CD4-positive, alpha-beta T cell treated with Interleukin-12 subunit alpha and Interleukin-12 subunit beta, for 1 hour (primary cell): ENCODE measurements at regions not wholly inside any gene's neighbourhood (a gene's known extent, or its start where the extent isn't known, plus 50 kb on each side); places are given as distances from the start of the nearest gene placed in this dataset.
"Not testable (repeated sequence)": the region's sequence is repeated elsewhere in the genome, so short reads cannot be mapped to it uniquely, and the experiment has no call there.

ENCODE experiments used
- DNase-seq: peaks from one replicate; pipeline ENCODE4 v3.0.0-alpha.2; 2020

GRCh38 chr3:150149651-150150051 is 179.0 kb upstream of the PFN2 start:
- DNase-seq: no peak

- no peak for DNase-seq
Observed at GRCh38 chr3:150148227-150148626, 177.5 kb upstream of the PFN2 start.

- no peak for DNase-seq
Observed at GRCh38 chr3:150147776-150148175, 177.1 kb upstream of the PFN2 start.

DNA sequence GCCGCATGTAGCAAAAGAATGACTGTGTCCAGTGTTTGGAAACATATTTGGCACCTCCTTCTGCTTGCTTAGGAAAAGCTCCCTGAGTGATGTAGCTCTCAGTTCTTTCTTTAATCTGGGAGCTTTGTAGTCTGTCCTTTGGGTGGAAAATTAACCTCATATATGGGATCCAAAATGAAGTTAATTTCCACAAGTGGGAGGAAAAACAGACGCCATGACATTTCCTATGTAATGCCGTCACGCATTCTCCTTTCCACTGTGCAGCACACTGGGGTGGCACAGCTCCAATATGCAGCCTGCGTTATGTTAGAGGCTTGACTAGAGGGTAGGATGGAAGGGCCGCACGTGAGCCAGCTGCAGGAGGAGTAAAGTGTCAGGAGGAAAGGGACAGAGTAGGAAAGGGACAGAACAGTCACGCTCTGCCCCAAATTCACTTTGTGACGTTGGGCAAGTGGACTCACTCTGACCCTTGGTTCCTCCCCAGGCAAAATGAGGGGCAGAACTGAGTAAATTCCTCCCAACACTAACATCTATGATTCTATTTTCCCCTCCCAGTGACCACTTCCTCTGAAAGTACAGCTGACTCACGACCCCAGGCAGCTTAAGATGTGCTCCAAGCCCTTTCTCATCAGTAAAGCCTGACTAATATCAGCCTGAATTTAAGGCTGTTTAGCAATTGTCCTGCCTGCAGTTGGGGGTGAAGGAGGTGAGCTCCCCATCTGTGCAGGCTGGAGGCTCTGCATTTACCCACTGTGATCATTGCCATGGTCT is 176.5 kb upstream of the PFN2 start:
- no peak for DNase-seq

DNA sequence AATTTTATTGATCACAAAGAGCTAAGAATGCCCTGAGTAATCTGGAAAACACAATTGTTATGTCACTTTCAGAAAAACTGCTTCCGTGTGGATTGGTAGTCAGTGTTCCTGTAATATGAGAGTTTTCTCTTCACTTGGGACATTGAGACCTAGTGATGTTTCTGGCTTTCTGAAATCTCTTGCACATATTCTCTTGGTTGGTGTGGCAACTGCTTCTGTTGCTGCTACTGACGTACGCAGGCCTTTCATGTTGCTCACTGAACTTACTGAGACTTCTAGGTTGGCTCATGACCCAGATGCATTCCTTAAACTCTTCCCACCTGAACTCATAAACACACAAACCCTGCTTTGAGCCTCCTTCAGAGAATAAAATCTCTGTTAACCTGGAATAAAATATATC is 175.0 kb upstream of the PFN2 start:
- DNase-seq: no peak

DNA sequence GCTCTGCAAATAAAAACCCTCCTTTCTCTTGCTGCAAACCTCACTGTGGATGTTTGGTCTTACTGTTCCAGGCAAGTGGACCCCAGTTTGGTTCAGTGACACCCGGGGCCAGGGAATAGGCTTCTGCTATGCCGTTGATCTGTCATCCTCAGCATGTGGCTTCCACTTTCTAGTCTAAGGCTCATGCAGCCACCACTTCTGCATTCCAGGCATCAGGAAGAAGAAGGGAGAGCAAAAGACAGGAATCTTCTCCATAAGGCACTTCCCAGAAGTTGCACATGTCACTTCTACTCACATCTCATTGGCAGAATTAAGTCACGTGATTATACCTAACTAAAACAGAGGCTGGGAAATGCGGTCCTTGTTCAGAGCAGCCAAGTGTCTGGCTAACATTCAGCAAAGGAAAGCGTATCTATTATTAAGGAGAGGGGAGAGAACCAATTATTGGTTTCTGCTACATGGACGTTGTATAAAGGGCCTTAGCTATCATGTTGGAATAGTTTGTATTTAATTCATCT is 173.6 kb upstream of the PFN2 start:
- DNase-seq: no peak

DNA sequence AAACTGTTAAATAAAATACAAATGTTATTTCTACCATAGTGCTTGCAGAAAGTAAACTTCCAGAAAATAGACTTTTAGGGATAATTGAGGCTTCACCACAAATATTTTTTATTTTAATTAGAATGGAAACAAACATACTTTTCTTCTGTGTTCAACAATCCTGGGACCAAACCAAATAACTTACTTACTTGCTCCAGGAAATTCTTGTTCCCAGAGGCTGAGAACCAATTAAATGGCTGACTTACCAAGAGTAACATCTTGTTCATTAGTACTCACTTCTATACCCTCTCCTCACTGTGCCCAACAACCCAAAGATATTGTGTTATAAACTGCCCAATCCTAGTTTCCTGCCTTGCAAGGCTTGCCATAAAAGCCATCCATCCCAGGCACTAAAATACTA is 172.2 kb upstream of the PFN2 start:
- no peak for DNase-seq

DNA sequence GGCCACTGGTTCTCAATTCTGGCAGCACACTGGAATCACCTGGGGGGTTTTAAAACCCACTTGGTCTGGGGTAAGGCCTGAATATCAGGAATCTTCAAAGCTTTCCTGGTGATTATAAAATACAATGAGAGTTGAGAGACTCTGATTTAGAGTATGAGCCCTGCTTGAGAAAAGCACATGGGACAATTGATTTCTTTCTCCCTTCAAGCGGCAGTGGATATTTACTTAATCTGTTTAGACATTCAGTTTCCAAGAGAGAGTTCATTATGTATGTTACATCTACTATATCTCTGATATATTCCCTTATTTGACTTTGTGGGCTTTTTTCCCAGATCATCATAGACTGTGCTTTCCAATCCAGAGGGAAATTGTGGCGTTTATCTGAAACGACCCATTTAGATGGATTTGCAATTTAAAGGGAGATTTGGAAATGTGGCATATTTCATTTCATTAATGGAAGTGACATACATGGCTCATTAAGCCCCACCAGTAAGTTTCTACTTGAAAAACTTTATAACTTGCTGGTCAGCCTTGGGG is 171.2 kb upstream of the PFN2 start:
- DNase-seq: no peak

- no peak for DNase-seq
Observed at GRCh38 chr3:150140614-150141321, 170.1 kb upstream of the PFN2 start.

DNA sequence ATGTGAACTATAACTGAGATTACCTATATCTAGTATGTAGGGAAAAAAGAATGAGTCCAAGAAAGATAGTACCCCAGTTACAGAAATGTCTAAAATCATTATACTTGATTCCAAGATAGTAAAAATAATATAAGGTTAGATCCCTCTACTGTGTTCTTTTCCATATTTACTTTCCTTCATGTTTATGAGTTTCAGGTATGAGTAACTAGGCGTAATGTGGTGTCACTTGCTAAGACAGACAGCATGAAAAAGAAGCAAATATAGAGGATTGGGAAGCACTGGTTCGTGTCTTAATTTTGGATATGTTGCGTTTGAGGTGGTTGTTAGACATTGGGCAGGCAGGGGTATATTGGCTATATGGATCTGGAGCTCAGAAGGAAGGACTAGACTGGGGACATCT is 168.1 kb upstream of the PFN2 start:
- DNase-seq: no peak

DNA sequence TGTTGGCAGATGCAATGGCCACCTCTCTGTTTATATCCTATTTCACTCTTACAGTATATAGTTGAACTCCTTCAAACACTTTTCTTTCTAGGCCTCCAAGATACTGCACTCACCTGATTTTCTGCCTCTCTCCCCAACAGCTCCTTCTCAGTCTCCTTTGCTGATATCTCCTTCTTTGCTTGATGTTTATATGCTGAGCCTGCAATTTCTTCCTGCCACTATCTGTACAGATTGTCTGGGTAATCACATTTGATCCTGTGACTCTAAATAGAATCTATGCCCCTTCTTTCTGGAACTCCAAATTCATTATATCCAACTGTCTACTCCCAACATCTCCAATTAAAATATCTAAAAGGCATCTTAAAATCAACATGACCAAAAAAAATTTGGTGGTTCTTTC is 165.5 kb upstream of the PFN2 start:
- no peak for DNase-seq

DNA sequence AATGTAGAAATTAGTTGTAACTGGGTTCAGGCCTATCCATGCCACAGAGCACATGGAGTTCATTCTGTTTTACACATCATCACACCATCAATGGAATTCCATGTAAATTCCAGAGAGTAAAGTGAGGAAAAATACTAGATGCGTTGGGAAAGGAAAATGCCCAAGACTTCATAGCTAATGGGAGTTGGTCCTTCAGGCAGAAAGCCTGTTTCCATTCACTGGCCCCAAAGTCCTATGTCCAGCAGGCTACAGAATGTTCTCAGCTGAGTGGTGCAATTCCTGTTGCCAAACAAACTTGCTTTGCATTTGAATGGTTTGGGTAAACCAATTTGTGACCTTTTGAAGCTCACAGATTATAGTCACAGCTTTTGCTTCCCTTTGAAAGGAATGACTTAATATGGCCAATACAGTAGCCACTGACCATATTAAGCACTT is 164.6 kb upstream of the PFN2 start:
- DNase-seq: no peak

- no peak for DNase-seq
Observed at GRCh38 chr3:150133293-150133692, 162.6 kb upstream of the PFN2 start.

GRCh38 chr3:150132101-150132749 is 161.5 kb upstream of the PFN2 start:
- DNase-seq: no peak

- DNase-seq: no peak
Observed at GRCh38 chr3:150131663-150132062, 161.0 kb upstream of the PFN2 start.

DNA sequence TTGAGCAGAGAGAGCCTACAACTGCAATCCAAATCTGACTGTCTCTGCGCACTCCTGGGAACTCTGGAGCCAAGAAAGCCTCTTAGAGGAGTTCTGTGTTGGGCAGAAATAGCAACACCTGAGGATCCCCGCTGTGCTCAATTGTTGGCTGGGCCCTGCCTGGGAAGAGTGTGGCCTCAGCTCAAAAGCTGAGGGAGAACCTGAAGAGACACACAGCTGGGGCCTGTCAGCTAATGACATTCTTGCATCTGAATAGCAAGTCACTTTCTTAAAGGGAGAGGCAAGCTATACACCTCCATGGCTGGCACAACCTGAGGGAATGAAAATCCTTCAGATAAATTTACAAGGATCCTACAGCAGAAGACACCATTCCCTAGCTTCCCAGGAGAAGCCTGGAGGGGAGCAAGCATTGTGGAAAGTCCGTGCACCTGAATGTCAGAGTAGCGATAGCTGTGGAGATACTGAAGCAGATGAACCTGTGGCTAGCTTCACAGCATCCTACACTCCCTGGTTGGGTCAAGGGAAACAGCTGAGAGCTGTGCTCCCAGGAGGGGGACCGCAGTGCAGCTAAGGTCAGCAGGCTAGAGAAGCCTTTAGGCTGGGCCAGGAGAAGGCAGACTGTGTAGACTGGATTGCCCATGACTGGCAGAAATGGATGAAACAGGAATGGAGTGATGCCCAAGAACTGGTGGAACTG is 159.9 kb upstream of the PFN2 start:
- no peak for DNase-seq

DNA sequence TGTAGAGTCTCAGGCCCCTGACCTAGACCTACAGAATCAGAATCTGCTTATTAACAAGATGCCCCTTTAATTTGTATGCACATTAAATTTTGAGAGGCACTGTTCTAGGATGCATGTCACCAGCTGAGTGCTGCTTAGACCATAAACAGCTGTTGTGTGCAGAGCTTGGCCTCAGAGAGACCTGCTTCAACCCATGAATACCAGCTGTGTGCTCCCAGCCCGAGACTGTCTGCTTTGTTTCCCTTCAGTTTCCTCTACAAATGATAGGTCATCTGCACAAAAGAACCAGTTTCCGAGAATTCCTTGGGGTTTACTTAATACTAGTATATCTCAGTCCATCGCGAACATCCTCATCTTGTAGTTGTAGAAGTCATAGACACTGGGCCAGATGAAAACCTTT is 158.5 kb upstream of the PFN2 start:
- DNase-seq: no peak

DNA sequence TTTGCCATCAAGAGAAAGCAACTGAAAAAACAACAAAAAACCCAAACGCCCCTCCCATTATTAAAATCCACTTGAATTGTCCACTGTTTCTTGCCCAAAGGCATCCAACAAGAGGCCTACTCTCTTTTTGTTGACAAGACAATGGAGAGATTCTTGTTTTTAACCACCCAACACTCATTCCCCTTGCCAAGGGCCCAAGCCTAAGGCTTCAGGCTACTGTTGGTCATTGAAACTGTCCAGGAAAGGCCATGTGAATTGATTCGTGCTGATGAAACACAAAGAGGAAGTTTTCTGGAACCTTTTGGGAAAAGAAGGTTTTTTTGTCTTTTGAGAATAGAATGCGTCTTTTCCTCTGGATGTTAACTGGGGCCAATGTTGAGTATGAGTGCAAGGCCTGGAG is 157.4 kb upstream of the PFN2 start:
- DNase-seq: no peak

- DNase-seq: no peak
Observed at GRCh38 chr3:150127011-150127490, 156.4 kb upstream of the PFN2 start.

DNA sequence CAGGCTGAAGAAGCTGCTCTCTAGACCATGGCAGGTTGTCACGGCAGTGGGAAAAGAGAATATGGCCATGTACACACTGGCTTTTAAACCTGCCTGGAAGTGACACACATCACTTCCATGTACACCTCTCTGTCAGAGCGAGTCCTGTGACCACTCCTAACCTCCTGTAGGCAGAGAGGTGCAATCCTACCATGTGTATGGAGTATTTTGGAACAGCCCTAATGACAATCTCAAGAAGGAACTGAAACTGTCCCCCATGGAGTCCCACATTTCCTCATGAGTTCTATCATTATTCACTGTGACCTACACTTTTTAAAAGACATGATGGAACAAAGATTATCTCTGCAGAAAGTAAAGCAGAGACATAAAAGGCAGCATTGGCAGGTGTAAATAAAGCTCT is 153.4 kb upstream of the PFN2 start:
- DNase-seq: no peak

DNA sequence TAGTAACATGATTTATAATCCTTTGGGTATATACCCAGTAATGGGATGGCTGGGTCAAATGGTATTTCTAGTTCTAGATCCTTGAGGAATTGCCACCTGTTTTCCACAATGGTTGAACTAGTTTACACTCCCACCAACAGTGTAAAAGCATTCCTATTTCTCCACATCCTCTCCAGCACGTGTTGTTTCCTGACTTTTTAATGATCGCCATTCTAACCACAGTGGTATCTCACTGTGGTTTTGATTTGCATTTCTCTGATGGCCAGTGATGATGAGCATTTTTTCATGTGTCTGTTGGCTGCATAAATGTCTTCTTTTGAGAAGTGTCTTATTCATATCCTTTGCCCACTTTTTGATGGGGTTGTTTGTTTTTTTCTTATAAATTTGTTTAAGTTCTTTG is 152.6 kb upstream of the PFN2 start:
- DNase-seq: not testable (repeated sequence)

DNA sequence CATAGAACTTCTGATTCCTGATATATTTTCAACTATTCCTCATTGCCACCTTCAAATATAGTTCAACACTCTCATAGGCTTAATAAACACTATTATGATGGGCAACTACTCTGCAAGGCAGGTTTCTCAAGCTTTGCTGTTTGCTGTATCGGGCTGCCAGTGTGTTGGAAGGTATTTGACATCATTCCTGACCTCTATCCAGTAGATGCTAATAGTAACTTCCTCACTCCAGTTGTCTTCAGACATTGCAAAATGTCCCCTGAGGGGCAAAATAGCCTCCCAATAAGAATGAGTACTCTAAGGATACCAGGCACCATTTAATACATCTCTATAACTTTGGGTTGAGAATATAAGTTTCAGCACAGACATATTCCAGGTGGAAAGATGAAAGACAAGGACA is 147.5 kb upstream of the PFN2 start:
- DNase-seq: no peak

GRCh38 chr3:150117076-150117475 is 146.4 kb upstream of the PFN2 start:
- no peak for DNase-seq
